ENCODE measurements at regions not wholly inside any gene's neighbourhood (a gene's known extent, or its start where the extent isn't known, plus 50 kb on each side); places are given as distances from the start of the nearest gene placed in this dataset.

GRCh38 chr20:12815778-12816408, 192.9 kb upstream of the SPTLC3 start:
- TF ChIP-seq CTCF (optimal IDR thresholded peaks at IDR 0.05 in 1 of 3, IDR thresholded peaks at IDR 0.05 in 1 of 3, conservative IDR thresholded peaks at IDR 0.05 in 1 of 3; ENCODE audit: extremely low read depth in 1 of 3, insufficient read depth in 2 of 3, low read length in 3 of 3): no peak
- no peak for TF ChIP-seq EZH2 (IDR thresholded peaks at IDR 0.05; ENCODE audit: low read length)
